SK-MEL-5 (cell line): ENCODE measurements at regions not wholly inside any gene's neighbourhood (a gene's known extent, or its start where the extent isn't known, plus 50 kb on each side); places are given as distances from the start of the nearest gene placed in this dataset.

Experiments used
- DNase-seq: peaks from one replicate; pipeline ENCODE4 v3.0.0-alpha.2; 2016; ENCODE audit warnings: low read depth, low spot score
- in situ Hi-C: cut with HindIII; loops from 2 replicates; pipeline ENCODE4 v1.10.0; 2016; ENCODE audit warnings: low sequenced_read_pairs, high pct_unique_total_duplicates, low pct_unique_long_range_greater_than_20kb

DNA sequence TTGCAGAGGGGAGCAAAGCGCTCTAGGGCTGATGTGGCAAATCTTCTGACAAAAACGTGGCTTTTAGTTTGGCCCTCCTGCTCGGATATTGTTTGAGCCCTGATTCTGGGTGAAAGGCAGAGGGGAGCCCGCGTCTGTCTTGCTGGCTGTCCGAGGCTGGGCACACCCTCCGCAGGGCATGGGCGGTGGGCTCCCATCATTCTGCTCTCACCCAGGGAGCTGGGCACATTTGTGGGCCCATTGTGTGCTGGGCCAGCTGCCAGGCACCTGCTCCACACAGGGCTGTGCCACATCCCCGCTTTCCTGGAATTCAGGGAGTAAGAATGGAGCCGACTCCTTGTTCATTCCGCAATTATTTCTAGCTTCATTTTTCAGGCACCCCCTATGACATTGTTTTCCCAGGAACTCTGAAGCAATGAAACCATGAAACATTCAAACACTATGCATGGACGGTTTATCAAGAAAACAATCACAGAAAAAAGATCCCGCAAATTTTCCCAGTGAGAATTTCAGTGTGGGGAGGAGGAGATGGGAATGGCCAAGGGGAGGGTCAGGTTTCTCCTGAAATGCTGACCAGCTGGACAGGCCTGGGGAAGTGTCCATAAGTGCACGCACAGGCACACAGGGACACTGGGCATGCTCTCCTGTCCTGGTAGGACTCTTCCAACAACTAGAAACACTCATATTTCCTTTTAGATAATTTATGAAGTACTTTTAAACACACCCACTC is 341.1 kb downstream of the CXCL12 start:
- DNase-seq = no peak
- in situ Hi-C loops = no loop called here

DNA sequence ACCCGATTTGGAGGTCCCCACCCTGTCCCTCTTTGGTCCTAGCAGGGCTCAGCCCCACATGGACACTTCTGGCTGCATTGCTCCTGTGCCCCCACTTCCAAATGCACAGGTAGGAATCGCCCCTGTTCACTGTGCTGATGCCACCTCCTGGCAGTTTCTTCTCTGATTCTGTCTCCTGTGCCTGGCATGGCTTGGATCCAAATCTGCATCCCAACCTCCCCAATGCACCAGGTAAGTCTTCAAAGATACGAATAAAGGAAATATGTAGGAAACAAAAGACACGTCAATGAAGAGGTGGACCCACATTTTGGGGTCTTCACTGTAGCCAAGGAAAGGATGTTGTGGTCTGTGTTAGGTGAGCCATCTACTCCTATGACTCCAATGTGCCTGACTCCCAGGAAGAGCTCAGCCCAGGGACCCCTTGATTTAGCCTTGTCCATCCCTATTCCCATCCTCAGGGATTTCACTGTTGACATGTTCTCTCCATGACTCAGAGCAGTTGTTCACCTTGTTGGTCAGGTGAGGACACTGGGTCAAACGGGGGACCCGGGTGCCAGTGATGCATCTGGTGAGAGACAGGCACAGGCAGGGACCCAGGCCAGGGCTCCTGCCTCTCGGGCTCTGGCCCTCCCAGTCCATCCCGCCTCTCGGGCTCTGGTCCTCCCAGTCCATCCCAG is 341.8 kb downstream of the CXCL12 start:
- in situ Hi-C loops = no loop called here
- DNase-seq = no peak

DNA sequence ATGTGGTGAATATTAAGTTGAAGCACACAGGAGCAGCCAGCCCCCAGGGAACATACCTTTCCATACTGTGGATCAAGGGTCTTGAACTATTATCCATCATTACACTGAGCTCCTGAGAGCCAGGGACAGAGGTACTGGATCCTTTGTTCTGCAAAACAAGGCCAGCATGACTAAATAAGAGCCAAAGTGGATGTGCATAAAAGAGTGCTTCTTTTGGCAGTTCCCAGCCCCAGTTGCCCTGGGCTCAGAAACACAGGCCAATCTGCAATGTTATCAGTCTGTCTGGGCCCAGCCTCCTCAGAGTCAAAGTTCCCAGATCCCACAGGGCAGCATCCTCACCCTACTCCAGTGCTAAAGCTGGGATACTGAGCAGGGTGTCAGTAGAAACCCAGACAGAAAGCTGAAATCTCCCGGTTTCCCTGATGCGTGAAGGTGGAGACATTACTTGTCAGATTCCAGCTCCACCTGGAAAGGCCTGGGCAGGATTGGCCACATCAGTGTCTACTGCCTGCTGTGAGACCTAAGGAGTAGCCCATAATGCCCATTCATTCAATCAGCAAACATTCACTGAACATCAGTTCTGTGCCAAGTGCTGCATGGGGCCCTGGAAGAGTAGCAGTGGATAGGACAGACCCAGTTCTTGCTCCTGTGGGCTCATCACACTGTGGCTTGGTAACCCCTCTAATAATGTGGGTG is 342.7 kb downstream of the CXCL12 start:
- in situ Hi-C loops = no loop called here
- no peak for DNase-seq

DNA sequence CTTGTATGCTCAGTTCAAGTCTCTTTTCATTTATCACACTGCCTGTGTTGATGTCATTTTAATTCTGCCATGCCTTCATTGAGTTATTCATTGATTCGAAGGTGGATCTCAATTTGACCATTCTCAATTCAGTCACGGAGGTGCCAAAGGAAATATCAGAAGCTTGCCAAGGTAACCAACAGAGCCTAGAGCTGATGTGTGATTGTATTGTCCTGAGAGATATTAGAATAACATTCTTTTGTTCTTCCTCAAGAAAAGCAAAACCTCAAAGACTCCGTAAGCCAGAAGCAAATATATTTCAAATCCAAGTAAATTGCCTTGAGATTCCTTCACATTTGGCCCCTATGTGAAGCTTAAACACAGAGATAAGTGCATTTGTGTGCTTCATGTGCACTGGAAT is 345.3 kb downstream of the CXCL12 start:
- in situ Hi-C loops = no loop called here
- no peak for DNase-seq

DNA sequence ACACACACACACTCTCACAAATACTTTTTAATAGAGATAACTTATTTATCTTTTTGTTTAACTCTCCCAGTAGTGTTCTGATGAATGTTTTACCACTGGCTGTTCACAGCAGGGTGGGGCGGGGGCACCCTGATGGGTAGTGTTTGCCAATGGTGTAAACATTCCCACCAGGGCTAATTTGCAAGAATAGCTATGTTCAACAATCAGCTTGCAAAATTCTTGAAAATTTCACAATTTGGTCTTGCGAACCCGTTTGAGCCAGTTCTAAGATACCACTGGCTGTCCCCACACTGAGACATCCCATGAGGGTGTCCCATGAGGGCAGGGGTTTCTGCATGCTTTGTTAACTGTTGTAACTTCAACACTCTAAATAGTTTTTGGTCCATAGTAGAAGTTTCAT is 348.5 kb downstream of the CXCL12 start:
- in situ Hi-C loops = no loop called here

DNA sequence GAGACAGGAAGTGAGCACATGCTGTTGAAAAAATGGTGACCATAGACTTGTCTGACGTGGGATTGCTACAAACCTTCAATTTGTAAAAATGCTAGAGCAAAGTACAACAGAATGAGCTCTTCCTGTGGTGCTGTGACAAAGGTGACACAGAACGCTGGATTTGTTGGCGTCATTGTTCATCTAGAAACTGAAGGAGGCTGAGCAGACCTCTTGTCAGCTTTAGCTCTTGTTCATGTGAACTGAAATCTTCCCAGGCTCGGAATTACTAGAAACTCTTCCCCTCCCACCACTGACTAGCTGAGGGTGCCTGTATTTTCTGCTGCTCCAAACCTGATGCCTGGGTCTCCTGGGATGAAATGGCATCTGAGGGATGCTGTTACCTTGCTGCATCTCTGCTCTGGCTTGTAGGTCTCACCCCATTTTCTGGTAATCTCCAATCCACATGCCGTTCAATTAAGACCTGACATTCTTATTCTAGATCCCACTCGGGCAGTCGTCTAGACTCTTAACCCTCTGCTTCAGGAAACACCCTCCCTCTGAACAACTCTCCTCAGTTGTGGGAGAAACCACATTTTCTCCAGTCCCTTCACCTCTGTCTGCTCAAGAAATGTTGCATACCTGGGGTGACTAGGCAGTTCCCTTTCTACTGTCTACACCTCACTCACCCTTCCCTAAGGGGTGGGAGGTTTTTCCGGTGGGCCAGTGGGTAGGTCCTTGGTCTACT is 349.3 kb downstream of the CXCL12 start:
- in situ Hi-C loops = no loop called here
- DNase-seq = no peak

More for the DNA sequence above, 348.5 kb downstream of the CXCL12 start:
- DNase-seq = no peak

DNA sequence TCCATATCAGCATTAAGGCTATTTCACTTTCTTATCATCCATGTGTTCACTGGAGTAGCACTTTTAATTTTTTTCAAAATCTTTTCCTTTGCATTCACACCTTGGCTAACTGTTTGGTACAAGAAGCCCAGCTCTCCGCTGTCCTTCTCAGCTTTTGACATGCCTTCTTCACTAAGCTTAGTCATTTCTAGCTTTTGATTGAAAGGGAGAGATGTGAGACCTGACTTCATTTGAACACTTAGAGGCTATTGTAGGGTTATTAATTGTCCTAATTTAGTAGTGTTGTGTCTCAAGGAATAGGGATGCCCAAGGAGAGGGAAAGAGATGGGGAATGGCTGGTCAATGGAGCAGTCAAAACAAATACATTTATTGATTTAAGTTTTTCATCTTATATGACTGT is 350.0 kb downstream of the CXCL12 start:
- in situ Hi-C loops = no loop called here
- no peak for DNase-seq

DNA sequence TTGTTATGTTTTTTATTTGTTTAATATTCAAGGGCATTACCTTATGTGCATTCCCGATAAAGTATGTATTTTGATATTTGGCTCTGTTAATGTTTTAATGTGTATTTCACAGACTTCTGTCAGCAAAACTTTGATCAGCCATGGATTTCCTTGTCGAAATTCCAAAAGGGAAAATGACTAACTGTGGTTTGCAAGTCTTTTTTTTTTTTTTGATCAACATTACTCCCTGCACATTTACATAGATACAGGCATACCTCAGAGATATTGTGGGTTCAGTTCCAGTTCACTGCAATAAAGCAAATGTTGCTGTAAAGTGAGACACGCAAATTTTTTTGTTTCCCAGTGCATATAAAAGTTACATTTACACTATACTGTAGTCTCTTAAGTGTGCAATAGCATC is 351.9 kb downstream of the CXCL12 start:
- DNase-seq = no peak
- in situ Hi-C loops = no loop called here

DNA sequence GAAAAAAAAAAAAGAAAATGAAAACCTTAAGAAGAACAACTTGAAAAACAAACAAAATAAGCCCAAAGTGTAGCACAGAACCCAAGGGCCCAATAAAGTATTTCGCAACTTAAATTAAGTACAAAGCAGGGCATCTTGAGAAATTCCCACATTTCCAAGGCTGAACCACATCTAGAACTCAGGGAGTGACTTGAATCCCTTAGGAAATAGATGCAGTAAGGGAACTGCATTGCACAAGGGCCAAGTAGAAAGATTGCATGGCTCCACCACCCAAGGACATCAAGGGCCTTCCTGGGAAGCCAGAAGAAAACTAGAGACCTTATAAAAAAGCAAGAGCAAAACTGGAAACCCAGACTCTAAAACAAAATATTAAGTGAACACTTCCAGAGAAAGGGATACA is 352.7 kb downstream of the CXCL12 start:
- no peak for DNase-seq
- in situ Hi-C loops = no loop called here

DNA sequence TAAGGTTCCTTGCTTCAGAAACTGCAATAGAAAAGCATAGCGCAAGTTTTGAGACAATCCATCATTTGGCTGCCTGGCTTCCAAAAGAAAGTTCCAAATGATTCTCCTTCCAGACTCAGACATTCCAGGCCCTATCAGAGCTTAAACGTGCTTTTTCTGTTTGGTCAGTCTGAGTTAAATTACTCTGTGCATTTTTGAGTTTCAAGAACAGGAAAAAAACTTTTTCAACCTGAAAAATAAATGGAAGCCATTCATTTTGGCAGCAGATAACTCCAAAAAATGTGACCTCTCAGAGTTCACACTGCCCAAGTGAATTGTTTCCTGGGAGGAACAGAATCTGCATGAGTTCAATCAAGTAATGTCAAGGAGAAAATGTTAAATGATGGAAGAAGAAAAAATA is 354.2 kb downstream of the CXCL12 start:
- DNase-seq = no peak
- in situ Hi-C loops = no loop called here

DNA sequence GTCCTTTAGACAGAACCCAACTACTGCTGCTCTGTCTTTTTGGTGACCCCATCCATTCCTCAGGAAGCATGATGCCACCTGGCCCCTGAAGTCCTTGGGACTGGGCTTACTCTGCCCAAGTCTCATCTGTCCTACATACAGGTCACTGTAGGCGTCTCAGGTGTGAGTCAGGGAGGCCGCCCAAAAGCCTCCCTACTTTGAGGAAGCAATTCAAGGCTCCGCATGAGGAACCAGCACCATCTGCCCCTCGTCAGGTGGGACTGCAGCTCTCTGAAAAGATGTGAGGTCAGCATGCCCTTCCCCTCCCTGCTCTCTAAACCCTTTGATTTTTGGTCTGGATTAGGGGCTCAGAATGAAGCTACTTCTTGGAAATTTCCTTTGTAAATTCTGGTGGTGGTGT is 354.8 kb downstream of the CXCL12 start:
- DNase-seq = no peak
- in situ Hi-C loops = no loop called here

DNA sequence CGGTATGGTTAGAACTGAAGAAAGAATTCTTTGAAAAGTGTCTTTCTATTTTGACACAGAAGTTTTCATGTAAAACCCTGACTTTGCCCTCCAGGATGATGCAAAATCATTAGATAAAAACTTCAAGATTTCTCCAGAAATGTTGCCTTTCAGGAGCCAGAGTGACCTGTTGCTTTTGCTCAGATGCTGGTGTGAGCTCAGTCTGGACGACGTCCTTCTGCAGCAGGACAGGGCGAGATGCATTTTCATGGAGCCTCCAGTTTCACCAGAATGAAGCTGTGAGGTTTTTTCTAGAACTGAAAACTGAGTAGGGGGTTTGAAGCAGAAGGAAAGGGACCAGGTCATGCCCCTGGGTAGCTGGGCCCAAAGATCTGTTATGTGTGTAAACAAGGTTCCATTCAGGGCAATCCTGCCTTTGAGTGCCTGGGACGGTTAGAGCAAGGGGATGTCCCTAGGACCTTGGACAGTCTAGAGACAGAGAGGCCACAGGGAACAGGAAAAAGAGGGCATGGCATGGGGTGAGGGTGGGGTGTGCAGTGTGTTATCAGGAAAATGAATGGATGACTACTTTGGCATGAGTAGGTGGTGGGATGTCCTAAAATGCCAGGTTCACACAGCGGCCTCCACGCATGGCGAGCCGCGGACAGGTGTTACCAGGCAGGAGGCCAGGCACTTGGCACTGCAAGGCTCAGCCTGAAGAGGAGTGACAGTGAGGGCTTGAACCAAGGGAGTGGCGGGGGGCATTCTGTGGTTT is 356.3 kb downstream of the CXCL12 start:
- DNase-seq = no peak
- in situ Hi-C loops = no loop called here

DNA sequence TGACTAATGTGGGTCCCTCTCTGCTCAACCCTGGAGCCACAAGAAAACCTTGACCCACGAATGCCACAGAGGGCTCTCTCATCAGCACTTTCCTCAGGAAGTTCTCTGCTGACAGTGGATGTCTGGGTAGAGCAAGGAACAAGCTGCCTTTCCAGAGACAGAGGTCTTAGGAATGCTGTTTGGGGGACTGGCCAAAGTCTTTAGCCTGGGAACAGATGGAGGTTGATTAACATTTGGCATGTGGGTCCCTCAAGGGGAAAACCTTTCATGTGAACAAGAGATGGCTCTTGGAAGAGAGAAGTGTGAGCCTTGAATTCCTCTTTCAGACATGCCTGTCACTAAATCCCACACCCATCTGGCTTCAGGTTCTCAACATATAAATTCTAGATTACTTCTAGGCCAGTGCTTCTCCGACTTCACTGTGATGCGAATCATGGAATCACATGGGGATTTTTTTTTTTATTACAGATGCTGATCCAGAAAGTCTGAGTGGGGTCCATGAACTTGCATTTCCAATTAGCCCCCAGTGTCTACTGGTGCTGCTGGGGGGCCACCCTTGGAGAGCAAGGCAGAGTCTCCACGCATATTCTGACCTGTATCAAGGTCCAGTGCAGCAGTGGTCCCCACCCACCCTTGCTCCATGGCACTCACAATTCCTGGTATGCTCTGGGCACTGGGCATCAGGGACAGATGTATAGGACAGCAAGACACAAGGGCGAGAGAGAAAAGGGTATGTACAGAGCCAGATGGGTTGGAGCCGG is 360.4 kb downstream of the CXCL12 start:
- in situ Hi-C loops = no loop called here
- no peak for DNase-seq

DNA sequence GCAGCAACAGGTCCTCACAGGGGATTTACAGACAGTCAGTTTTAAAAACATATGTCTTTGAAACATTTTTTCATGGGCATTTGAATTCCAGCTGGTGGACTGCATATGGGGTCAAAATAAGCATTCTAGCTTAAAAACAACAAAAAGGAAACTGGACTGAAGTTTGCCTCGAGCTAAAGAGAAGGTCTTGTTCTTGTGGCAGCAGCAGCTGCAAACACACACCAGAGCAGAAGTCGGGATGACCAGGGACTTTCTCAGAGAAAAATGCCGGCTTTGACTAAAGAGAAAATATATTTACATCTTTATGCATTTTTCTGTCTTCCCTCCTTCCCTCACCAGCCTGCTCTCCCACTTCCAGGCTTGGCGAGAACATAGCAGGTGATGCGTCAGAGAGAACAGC is 361.4 kb downstream of the CXCL12 start:
- no peak for DNase-seq
- in situ Hi-C loops = no loop called here

DNA sequence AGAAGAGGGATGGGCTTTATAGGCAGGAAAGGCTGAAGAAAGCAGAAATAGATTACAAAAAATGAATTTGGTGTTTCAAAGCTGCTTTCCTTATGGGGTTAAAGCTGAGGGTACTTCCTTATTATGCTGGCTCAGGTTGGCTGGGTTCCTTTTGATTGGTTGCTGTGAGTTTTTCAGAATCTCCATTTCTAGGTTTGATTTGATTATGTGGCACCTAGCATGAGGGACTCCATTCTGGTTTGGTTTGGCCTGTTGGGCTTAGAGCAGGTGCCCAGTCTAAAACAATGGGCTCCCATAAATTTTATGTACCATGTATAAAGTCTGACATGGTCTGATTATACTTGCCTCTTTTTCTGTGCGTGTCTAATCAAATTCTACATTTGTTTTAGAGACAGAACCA is 362.7 kb downstream of the CXCL12 start:
- in situ Hi-C loops = no loop called here

DNA sequence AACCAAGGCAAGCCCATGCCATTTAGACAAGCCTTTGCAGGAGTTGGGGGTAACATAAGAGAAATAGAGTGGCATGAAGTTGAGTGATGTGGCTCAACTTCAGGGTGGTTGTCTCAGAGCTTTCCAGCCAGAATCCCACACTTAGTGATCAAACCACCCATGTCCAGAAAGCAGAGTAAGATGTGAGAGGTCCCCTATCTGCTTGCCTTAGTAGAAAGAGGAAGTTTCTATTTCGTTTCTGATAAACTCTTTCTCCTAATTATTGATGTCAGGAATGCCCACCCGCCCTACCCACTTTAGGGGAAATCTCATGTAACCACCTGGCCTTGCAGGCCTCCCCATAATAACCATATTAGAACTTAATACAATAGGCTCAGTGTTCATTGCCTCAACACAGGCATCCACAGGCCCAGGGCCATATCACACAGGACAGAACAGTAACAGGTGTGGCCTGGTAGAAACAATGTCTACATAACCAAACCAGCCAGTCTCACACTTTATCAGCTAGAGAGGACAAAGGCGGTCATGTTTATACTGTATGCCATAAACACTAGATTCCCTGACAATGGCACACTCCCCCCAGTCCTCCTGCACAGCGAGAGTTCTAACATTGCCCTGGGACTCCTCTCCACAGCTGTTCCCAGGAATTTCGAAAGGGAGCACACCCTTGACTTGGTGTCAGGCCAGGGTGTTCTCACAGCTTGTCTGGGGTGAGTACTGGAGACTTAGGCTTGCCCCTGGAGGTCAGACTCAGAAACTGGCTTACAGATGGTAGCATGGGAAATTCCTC is 364.4 kb downstream of the CXCL12 start:
- no peak for DNase-seq
- in situ Hi-C loops = no loop called here

More for the DNA sequence above, 362.7 kb downstream of the CXCL12 start:
- no peak for DNase-seq
